ENCODE measurements at regions not wholly inside any gene's neighbourhood (a gene's known extent, or its start where the extent isn't known, plus 50 kb on each side); places are given as distances from the start of the nearest gene placed in this dataset.

GRCh38 chr3:67774676-67775075 is 120.3 kb upstream of the SUCLG2 start:
- no peak for DNase-seq

DNA sequence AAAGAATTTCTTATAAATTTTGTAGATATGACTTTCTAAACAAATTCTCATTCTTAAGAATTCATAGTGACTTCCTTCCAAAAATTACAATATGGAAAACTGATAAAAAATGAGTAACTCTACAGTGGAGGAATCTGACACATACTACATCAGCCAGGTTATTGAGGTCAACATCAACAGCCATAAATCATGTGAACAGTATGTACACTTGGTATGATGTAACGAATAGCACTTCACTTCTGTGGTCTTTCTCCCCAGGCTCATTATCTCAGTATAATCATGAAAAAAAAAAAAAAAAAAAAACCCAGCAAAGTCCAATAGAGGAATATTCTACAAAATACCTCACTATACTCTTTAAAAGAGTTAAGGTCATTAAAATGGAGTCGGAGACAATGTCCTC is 111.2 kb upstream of the SUCLG2 start:
- DNase-seq, result no peak

DNA sequence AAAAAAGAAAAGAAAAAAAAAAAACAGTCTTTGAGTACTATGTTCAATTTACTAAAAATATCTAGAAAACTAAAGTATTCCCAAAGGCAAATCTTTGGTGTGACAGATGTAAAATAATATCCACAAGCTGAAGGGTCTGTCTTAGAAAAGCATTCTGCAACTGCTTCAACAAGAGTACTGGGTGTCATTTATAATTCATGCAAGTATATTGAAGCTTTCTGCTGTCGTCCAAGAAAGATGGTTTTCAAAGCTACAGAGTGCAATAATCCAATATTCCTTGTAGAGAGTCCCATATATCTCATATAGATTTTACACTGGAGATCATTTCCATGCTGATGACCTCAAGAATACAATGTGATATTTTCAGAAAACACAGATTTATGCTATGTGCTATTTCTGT is 90.9 kb upstream of the SUCLG2 start:
- DNase-seq, result no peak

DNA sequence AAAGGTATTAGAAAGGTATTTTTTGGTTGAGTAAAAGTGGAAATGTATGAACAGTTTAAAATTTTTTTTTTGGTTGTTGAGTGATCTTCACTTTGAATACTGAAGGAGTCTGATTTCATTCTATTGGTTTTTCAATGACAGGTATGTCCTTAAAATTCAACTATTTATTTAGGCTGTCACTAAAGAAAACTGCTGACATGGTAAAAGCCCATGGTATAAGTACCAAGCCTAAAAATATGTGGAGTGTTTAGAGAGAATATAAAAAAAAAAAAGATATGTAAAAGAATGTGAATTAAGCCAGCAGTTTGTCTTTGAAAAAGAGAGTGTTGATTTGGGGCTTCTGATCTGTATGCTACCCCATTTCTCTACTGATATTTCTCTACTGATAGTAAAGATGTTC is 90.3 kb upstream of the SUCLG2 start:
- no peak for DNase-seq

- no peak for DNase-seq
Observed at GRCh38 chr3:67739851-67740250, 85.4 kb upstream of the SUCLG2 start.

DNA sequence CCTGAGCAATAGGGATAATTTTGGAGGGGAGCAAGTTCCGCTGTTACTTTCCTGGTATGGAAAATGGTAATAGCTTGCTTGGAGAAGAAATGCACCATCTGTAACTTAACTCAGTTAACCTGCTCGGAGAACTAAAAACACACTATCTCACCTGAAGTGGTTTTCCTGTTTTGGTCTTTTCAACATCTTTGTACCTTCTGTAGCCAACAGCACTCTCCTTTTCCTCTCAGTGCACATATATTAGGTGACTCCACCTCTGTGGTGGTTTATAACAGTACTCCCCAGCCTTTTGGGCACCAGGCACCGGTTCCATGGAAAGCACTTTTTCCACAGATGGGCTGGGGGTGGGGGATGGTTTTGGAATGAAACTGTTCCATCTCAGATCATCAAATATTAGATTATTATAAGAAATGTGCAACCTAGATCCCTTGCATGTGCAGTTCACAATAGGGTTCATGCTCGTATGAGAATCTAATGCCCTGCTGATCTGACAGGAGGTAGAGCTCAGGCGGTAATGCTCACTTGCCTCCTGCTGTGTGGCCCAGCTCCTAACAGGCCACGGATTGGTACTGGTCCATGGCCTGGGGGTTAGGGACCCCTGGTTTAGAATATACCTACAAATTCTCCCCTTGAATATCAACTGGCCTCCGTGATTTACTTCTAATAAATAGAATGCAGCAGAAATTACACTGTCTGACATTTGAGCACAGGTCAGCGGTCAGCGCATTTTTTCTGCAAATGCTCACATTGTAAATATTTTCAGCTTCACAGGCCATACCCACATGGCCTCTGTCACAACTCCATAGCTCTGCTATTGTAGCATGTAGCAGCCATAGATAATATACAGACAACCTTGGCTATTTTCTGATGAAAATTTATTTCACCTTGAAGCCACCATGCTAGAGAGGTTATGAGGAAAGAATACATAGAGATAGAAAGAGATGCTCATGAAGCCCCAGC is 83.8 kb upstream of the SUCLG2 start:
- DNase-seq, result no peak

GRCh38 chr3:67737140-67737539 is 82.7 kb upstream of the SUCLG2 start:
- DNase-seq, result no peak

- DNase-seq, result no peak
Observed at GRCh38 chr3:67733269-67733950, 79.0 kb upstream of the SUCLG2 start.

- no peak for DNase-seq
Observed at GRCh38 chr3:67724434-67724833, 70.0 kb upstream of the SUCLG2 start.

GRCh38 chr3:67723863-67724262 is 69.5 kb upstream of the SUCLG2 start:
- DNase-seq, result no peak

DNA sequence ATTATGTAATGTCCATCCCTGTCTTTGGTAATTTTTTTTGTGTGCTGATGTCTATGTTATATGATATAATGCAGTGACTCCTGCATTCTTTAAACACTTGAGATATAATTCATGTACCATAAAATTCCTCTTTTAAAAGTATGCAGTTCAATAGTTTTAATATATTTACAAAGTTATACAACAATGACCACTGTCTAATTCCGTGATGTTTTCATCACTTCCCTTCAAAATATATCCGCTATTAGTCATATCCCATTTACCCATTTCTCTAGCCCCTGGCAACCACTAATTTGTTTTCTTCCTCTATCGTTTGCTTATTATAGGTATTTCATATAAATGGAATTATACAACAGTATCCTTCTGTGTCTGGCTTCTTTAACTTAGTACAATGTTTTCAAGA is 64.9 kb upstream of the SUCLG2 start:
- DNase-seq, result no peak

- no peak for DNase-seq
Observed at GRCh38 chr3:67715971-67716370, 61.6 kb upstream of the SUCLG2 start.

GRCh38 chr3:67713764-67714469 is 59.5 kb upstream of the SUCLG2 start:
- no peak for DNase-seq

DNA sequence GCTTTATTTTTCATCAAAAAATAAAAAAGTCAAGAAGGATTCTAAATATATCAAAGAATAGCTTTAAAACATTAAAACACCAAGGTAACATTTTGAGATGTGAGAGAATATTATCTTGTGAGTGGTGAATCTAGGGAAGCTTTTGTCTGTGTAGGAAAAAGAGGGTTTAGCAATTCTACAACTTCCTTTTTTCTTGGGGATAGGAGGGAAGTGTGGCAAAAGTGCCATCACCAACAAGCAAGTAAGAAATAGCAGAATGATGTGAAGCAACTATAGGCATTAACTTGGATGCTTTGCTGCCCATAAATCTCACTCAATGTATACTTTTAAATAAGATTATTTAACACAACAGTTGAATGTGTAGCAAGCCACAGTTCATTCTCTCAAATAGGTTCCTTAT is 57.8 kb upstream of the SUCLG2 start:
- no peak for DNase-seq

- no peak for DNase-seq
Observed at GRCh38 chr3:67710396-67710795, 56.0 kb upstream of the SUCLG2 start.

GRCh38 chr3:67706934-67707333 is 52.5 kb upstream of the SUCLG2 start:
- DNase-seq, result no peak

DNA sequence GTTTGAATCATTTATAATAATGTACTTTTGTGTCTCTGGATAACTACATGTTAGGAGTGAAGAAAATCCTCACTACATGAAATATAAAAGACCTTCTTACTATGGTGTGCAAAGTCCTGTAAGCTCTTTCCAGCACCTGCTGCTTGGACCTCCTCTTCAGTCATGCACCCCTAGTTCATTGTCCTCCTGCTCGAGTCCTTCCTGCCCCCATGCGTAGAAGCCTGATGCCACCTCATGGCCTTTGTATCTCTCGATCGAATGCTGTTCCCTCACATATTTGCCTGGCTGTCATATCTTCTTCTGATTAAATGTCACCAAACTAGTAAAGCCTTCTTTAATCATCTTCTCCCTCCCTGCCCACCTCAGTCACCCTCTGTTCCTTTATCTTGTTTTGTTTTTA is 49.9 kb upstream of the SUCLG2 start:
- no peak for DNase-seq
